Peyer's patch (tissue), 4 donors: ENCODE measurements at regions not wholly inside any gene's neighbourhood (a gene's known extent, or its start where the extent isn't known, plus 50 kb on each side); places are given as distances from the start of the nearest gene placed in this dataset.

Experiments
- DNase-seq, 3 donors: peaks; one replicate each; pipeline ENCODE4 v3.0.0-alpha.2; 2017 to 2019
- H3K27ac ChIP-seq, 4 donors: fragments of 200-600 bp; sonication (generic); one replicate each; pipeline ENCODE4 v1.5.1; 2016 to 2019
- H3K27me3 ChIP-seq, 2 donors: fragments of 200-600 bp; sonication (generic); one replicate each; pipeline ENCODE4 v1.5.1; 2019
- H3K36me3 ChIP-seq, 3 donors: fragments of 200-600 bp; sonication (generic); one replicate each; pipeline ENCODE4 v1.5.1; 2016 to 2019
- H3K4me1 ChIP-seq, 4 donors: fragments of 200-600 bp; sonication (generic); one replicate each; pipeline ENCODE4 v1.5.1; 2016 to 2019
- H3K4me3 ChIP-seq, 4 donors: fragments of 200-600 bp; sonication (generic); 1 replicate in 3 of 4; 2 replicates in 1 of 4; pipeline ENCODE4 v1.5.1; 2016 to 2019; ENCODE audit warnings: mild to moderate bottlenecking in 1 of 4
- H3K9me3 ChIP-seq, 4 donors: fragments of 200-600 bp; sonication (generic); one replicate each; pipeline ENCODE4 v1.5.1; 2016 to 2019; ENCODE audit warnings: mild to moderate bottlenecking in 1 of 4
- CTCF ChIP-seq, 6 experiments: fragments of 450-650 bp in 4 of 6; fragments of 200-600 bp in 2 of 6; sonication (generic) in 1 of 6; IDR thresholded peaks; one replicate each; pipeline ENCODE4 v1.5.1; 2017 to 2019; ENCODE audit warnings: antibody characterized with exemption in 6 of 6, mild to moderate bottlenecking in 3 of 6, moderate library complexity in 1 of 6
- POLR2A ChIP-seq, 2 donors: fragments of 450-650 bp; IDR thresholded peaks; one replicate each; pipeline ENCODE4 v1.5.1; 2017; ENCODE audit warnings: antibody characterized with exemption in 2 of 2, mild to moderate bottlenecking in 2 of 2, moderate library complexity in 2 of 2

GRCh38 chr11:131246156-131246555 lies 124.3 kb upstream of the NTM start:
- H3K9me3 ChIP-seq, result no peaks in the 10 kb centered on the region
- no peak overlapping the region for H3K4me3 ChIP-seq
- H3K36me3 ChIP-seq, result no peaks in the 10 kb centered on the region
- TF ChIP-seq CTCF (IDR thresholded peaks at IDR 0.05), result no peak
- TF ChIP-seq POLR2A (IDR thresholded peaks at IDR 0.05), result no peak
- DNase-seq, result no peak
- H3K27me3 ChIP-seq, result no peaks in the 10 kb centered on the region
- H3K4me1 ChIP-seq, result no peaks in the 10 kb centered on the region
- no peak overlapping the region for H3K27ac ChIP-seq

- Histone ChIP-seq H3K4me3 (no peak overlapping the region), H3K27ac (no peak overlapping the region), H3K9me3 (no peaks in the 10 kb centered on the region), H3K27me3 (no peaks in the 10 kb centered on the region), H3K36me3 (no peaks in the 10 kb centered on the region), H3K4me1 (no peaks in the 10 kb centered on the region)
- no peak for DNase-seq
- TF ChIP-seq CTCF (IDR thresholded peaks at IDR 0.05) (peak in 3 of 6 experiments; percentile 21 to 29 (median 23)), POLR2A (IDR thresholded peaks at IDR 0.05) (no peak)
Observed at GRCh38 chr11:131246663-131247062, 123.8 kb upstream of the NTM start.

- no peaks in the 10 kb centered on the region for H3K36me3 ChIP-seq
- no peak overlapping the region for H3K27ac ChIP-seq
- H3K27me3 ChIP-seq, result no peaks in the 10 kb centered on the region
- H3K4me1 ChIP-seq, result no peaks in the 10 kb centered on the region
- no peak for DNase-seq
- TF ChIP-seq POLR2A (IDR thresholded peaks at IDR 0.05), result no peak
- TF ChIP-seq CTCF (IDR thresholded peaks at IDR 0.05), result no peak
- no peaks in the 10 kb centered on the region for H3K9me3 ChIP-seq
- no peak overlapping the region for H3K4me3 ChIP-seq
Observed at GRCh38 chr11:131248588-131248987, 121.8 kb upstream of the NTM start.

- no peak overlapping the region for H3K4me3 ChIP-seq
- H3K27me3 ChIP-seq, result no peaks in the 10 kb centered on the region
- no peaks in the 10 kb centered on the region for H3K4me1 ChIP-seq
- no peaks in the 10 kb centered on the region for H3K9me3 ChIP-seq
- DNase-seq, result no peak
- TF ChIP-seq CTCF (IDR thresholded peaks at IDR 0.05) (no peak), POLR2A (IDR thresholded peaks at IDR 0.05) (no peak)
- no peaks in the 10 kb centered on the region for H3K36me3 ChIP-seq
- no peak overlapping the region for H3K27ac ChIP-seq
Observed at GRCh38 chr11:131253142-131253655, 117.2 kb upstream of the NTM start.

GRCh38 chr11:131253656-131254151 lies 116.7 kb upstream of the NTM start:
- no peak overlapping the region for H3K27ac ChIP-seq
- no peaks in the 10 kb centered on the region for H3K36me3 ChIP-seq
- H3K4me1 ChIP-seq, result no peaks in the 10 kb centered on the region
- no peak for TF ChIP-seq POLR2A (IDR thresholded peaks at IDR 0.05)
- TF ChIP-seq CTCF (IDR thresholded peaks at IDR 0.05), result no peak
- DNase-seq, result no peak
- H3K4me3 ChIP-seq, result no peak overlapping the region
- no peaks in the 10 kb centered on the region for H3K9me3 ChIP-seq
- H3K27me3 ChIP-seq, result no peaks in the 10 kb centered on the region

GRCh38 chr11:131254254-131254653 lies 116.2 kb upstream of the NTM start:
- TF ChIP-seq POLR2A (IDR thresholded peaks at IDR 0.05) (no peak), CTCF (IDR thresholded peaks at IDR 0.05) (no peak)
- Histone ChIP-seq H3K9me3 (no peaks in the 10 kb centered on the region), H3K4me1 (no peaks in the 10 kb centered on the region), H3K27ac (no peak overlapping the region), H3K36me3 (no peaks in the 10 kb centered on the region), H3K4me3 (no peak overlapping the region), H3K27me3 (no peaks in the 10 kb centered on the region)
- DNase-seq, result no peak
